GM18511 (cell line): ENCODE measurements at regions not wholly inside any gene's neighbourhood (a gene's known extent, or its start where the extent isn't known, plus 50 kb on each side); places are given as distances from the start of the nearest gene placed in this dataset.

ENCODE experiments used
- ATAC-seq: cut with Tn5 transposase; IDR thresholded peaks from one replicate; pipeline ENCODE4 v1.9.1; 2021; ENCODE audit warnings: mild to moderate bottlenecking, moderate library complexity; ENCODE audit not compliant: unreplicated experiment

DNA sequence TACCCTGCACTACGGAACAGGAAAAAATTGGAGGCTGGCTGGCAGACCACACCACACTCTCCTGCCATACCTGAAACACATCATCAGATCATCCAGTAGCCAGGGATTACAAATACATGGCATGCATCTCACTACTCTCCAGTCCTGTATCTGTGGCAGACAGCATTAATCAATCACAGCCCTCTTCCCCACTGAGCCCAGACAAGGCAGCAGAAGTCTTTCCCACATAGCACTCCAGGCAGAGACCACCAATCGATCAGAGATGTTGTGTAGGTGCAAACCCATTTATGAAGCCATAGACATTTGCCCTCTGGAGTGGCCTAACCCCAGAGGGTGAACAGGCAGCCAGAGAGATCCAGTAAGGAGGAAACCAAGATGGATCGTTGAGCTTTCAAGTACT is 410.9 kb upstream of the PROK2 start:
- no peak for ATAC-seq

DNA sequence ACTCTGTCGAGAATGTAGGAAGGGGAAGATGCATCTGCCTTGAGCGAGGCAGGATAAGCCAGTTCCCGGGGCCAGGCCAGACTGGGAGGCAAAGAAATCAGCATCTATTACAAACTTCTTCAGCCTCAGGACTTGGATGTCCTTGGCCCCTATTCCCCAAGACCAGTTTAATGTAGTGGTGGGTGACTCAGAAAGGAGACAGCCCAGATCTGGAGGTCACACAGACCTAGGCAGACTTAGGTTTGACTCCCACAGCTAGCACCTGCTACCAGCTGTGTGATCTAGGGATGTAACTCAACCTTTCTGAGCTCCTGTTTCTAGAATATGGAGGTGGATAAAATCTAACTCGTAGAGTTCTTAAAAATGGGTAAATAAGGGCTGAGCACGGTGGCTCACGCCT is 409.5 kb upstream of the PROK2 start:
- no peak for ATAC-seq

DNA sequence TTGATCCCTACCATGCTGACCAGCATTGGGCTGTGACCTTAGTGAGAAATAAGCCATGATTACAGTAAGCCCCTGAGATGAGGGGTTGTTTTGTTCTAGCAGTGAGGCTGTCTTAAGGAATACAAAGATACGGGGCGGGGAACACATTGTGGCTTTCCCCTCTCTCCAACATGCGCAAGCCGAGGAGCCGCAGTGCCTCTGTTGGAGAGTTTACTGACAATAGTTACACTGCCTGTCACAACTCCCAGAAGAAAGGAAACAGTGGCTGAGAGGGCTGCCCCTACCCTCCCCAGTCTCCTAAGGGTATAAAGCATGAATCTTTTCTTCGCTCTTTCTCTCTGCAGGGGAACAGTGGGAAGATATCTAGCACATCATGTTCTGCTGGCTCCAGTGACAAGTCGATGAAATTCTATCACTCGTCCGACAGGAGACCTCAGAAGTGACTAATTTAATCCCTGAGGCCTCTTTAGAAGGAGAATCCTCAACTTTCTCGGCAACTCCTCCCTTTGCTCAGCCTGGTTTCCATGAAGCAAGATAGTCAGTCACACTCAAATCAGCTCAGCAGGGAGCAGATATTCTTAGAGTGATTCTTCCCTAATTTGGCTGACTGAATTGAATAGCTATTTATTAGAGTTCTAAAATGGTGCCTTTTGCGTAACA is 409.0 kb upstream of the PROK2 start:
- no peak for ATAC-seq

DNA sequence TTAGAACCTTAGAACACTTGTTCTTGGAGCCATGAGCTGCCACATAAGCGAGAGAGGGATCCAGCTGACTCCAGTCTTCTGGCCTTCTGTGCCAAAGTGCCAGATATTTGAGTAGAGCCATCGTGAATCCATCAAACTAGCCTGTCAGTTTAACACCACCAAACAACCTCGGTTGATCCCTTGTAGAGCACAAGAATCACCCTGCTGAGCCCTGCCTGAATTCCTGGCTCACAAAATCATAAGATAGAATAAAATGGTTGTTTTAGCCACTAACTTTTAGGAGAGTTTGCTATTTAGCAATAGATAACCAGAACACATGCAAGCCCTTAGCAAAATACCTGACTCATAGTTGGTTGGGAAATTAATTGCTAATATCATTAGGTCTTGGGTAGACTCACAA is 407.6 kb upstream of the PROK2 start:
- no peak for ATAC-seq

DNA sequence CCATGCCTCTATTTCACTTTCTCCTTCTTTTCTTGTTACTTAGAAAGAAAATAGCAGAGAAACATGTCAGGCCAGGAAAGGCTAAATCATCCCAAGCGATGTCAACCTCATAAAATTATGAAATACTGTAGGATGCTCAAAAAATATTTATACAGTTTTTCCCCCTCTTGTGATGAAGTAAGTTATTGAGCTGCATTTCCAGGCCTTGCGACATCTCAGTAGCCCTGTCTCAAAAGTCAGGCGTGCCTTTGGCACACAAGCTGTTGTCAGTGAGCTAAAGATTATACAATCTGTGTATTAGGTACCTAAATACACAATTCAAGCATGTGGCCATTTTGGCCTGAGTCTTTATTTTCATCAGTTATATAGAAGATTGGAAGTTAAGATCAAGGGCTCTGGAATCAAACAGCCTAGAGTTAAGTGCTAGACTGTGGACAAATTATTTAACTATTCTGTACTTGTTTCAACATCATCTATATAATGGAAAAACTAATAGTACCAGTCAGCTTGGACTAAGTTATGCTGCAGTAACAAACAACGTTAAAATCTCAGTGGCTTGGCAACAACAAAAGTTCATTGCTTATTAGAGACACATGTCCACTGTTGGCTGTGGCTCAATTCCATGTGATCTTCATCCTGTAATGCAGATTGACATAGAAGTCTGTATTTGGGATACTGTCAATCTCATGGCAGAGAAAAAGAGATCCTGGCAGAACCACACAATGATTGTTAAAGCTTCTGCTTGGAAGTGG is 406.4 kb upstream of the PROK2 start:
- ATAC-seq, result no peak

DNA sequence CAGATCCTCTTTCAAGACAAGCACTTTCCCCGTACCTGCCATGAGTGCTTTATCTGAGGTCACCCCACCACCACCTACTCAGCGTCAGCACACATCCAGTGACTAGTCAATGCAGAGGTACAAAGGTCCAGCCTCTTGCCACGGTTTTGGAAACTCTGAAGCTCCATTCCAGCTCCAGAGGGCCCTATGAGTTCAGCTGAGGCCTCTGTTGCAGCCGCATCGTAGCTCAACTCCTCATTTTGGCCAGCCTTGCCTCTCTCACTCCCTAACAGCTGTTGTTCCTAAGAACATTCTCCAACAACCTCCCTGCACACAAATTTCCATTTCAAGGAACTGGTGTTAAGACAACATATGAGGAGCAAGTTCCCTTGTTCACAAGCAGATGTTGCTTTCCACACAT is 405.1 kb upstream of the PROK2 start:
- no peak for ATAC-seq

DNA sequence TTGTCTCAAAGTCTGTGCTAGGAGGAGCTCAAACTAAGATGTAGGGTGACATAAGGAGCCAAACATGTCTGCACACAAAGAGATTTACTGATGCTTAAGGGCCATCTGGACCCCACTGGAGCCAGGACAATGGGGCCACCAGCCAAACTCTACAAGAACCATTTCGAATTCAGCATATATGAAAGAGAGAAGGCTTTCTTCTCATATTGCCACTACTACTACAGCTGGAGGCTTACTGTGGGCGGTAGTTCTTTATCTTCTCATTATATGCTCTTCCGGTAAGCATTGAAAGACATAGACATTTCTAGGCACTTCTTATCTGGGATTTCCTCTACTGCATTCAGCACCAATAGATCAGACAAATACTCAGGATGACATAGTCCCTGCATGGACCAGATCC is 404.4 kb upstream of the PROK2 start:
- ATAC-seq, result no peak

DNA sequence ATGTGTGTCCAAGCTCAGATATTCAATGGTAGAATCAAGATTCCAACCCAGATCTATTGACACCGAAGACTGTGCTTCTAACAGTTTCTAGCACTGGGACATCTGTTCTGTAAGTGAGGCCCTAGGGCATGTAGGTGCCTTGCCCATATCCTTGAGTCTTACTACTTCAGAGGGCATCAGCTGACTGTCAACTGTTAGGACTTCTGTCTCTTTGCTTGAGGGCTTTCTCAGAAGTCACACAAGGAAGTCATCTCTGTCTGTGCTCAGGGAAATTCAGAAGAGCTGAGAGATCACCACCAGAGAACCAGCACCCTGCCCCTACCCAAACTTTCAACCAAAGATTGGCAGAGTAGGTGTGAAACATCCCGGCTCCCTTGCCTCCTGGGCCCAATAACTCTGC is 403.6 kb upstream of the PROK2 start:
- no peak for ATAC-seq

DNA sequence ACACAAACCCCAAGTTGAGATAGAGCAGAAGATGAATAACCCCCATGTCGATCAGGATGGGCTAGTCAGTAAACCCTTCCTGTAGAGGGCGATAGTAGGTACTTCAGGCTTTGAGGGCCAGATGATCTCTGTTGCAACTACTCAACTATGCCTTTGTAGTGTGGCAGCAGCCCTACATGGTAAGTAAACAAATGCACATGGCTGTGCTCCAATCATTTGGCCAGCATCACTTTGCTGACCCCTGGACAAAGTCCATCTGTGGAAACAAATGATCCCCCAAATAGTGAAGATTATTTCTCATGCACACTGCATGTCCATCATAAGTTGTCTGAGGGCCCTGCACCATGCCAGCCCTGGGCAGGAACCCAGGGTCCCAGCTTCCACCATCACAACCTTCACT is 402.2 kb upstream of the PROK2 start:
- ATAC-seq, result no peak

DNA sequence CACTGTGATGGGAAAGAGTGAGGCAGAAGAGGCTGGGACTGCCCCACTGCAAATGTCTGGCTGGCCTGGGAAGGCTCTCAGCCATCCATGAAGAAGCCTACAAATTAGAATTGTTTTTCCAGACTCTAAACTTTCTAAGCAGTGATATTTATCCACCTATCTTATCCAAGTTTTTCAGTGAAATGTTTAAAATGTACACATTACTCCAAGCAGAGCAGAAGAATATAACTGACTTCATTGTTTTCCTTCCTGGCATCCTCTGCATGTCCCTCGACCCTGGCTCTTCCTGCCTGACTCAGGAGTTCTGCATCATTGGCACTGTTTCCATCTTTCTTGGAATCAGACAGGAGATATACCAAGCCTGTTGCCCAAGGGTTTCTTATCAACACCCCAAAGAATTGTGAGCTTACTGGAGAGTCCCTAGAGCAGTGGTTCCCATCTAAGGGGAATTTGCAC is 401.5 kb upstream of the PROK2 start:
- no peak for ATAC-seq

DNA sequence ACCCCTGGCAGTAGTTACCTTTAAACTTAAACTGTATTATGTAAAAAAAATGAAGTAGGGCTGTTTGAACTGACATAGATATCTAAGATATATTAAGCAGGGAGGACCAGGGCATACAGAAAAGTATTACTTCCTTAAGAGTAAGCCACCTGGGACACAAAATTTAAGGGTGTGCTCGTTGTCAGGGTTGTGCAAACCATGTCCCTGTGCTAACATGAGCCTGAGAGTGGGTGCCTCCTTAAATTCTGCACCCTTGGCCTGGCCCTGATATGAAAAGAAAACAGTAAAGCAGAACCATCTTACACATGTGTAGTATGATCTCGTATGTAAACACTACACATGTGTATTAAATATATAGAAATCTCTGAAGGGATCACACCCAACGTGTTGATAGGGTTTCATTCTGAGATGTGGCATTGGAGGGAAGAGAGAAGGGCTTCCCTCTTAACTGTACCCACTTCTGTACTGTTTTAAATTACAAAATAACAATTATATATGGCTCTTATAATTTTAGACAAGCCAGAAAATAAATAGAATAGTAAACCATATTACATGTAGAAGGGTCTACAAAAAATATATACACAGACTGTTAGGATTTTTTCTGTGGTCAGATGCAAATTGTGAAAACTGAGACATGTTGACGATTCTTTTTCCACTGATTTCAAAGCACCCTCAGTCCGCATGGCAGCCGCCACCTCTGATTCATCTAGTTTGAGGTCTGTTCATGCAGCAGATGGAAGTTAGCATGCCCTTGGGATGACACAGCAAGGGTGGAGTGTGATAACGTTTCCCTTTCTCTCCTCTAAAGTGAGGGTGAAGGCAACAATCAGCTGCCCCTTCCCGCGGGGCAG is 400.8 kb upstream of the PROK2 start:
- ATAC-seq, result peak; percentile 65

DNA sequence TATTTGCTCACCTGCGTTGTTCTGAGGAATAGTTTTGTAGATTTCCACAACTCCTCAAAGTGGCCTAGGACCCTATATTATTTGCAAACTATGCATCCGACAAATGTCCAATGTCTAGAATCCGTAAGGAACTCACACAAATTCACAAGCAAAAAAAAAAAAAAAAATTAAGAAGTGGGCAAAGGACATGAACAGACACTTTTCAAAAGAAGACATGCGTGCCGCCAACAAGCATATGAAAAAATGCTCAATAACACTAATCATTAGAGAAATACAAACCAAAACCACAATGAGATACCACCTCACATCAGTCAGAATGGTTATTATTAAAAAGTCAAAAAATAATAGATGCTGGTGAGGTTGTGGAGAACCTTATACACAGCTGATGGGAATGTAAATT is 398.5 kb upstream of the PROK2 start:
- no peak for ATAC-seq

DNA sequence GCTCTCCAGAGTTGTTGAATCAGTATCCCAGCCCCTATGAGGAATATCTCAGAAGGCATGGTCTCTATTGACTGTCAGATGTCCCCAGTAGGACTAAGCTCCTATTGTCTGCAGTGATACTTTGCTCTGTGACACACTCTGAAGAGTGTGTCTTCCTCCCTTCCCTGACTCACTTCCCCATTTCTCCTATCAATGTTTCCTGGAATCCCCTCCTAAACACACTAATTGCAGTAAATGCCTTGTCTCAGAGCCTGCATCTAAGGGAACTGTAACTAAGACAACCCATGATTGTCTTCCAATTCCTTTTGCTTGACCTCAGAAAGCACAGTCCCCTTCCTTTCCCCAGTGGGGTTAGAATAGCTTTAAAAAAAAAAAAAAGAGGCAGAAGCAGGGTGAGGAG is 397.3 kb upstream of the PROK2 start:
- no peak for ATAC-seq

DNA sequence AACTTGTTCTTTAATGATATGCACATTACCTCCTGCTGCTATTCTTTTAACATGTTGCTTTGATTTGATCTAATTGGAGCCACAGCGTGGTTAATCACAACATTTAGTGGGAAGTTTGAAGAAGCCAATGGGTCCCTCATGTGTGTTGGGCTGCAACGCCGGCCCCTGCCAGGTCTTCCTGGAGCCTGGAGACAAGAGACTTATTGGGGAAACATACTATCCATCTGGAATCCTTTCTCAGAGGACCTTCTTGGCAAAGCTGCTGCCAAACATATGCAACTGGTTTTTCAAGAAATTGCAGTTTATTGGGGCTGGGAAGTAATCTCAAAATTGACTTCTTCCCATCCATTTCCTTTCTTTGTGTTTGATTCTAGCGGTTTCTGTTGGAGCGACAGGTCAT is 396.3 kb upstream of the PROK2 start:
- no peak for ATAC-seq

DNA sequence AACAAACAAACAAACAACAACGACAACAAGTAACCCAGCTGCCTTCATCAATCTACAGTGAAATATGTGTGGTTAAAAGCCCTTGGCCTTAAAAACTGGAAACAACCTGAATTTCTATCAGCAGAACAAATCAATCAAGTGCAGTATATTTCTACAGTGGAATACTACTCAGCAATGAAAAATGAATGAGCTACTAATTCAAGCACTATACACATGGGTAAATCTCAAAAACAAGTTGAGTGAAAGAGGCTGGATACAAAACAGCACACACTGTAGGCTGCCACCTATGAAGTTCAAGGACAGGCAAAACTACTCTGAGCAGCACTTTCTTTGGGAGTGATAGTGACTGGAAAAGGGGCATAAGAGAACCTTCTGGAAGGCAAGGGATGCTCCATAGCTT is 395.5 kb upstream of the PROK2 start:
- ATAC-seq, result no peak

DNA sequence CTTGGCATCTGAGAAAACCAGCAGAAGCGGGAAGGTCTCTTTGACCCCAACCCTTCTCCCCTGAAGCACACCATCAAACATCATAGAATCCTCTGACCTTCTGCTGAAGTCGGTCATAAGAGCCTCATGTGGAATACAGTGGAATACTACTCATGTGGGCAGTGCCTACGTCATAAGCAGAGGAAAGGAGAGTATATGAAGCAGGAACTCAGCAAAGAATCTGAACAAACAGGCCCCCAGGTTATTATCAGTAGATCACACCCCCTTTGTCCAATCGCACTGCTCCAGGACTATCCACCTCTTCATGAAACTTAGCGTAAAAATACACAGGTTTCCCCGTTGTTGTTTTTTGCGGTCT is 394.1 kb upstream of the PROK2 start:
- ATAC-seq, result no peak

DNA sequence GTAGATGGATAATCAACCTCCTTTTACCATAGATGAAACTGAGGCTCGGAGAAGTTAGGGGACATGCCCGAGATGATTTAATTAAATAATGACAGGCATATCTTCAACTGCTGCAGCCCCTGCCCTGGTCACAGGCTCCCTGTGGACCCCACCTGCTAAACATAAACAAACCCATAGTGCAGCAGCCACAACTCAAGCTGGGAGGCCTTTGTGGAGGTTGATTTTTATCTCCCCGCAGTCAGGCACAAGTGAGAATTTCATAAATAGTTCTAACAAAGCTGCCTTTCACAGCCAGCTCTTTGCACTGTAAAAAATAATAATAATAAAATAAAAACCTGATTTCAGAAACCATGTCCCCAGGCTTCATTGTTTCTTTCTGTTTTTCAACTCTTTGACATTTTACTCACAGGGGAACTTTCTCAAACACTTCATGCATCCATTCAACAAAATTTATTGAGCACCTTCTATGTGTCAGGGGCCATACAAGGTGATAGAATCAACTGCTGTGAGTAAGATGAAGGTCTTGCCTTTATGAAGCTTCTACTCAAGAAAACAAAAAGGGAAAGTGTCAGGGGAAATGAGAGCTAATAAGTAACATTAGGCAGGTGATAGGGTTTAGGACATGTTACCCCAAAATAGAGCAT is 393.6 kb upstream of the PROK2 start:
- no peak for ATAC-seq

DNA sequence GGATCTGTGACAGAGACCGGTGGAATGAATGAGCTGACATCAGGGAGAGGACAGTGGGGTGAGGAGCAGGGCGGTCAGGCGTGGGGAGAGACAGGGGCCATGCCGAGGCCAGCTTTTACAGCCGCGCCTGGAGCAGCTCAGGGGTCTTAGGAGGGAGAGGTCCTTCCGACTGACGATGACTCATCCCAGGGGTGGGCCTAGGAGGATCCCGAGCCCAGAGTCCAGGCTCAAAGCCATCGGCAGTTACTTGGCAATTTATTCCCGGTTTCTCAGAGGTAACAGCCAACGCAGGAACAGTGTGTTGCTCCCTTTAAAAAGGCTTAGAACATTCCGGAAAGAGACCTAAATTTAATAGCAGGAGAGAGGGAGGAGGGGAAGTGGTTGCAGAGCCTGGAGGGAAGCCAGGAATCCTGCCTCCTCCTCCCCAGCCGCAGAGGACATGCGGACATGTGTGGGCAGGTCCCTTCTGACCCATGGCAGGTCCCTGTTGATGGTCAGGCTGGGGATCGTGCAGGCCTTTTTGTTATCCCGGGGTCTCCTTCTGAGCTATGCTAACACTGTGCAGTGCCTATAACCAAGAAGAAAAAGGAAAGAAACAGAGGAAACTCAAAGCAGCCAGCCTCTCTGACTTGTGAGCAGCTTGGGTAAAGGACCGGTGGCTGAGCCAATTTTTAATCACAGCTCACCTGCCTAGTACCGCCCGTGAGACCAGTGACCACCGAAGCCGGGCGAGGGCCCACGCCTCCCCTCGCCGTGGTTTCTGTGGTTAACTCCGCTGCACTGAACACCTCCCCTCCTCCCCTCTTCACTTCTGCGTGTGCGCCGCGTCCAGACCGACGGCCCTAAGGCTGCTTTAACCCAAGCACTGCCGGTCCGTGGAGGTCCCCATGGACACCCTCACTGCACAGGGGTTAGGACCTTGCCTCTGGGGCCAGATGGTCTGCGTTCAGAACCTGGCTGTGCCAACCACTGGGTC is 392.4 kb upstream of the PROK2 start:
- ATAC-seq, result peak; percentile 47

DNA sequence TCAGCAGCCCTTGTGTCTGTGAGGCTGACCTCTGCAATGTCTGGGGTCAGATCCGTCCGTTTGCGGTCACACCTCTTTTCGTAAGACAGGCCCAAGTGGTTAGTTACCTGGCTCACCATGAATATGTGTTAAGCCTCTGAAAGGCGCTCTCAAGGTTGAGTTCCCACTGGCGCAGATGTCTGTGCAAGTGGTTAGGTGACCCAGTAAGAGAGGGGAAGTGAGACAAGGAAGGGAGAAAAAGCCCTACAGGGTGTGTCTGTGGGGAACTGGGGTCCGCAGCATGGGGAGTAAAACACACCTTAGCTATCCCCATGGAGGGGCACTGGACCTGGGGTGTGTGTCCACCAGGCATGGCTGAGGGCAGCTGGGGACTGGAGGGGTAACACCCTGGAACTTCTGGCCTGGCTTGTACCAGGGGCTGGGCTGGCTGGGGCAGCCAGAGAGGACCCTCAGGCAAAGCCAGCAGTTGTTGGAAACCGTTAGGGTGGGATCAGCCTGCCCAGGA is 391.6 kb upstream of the PROK2 start:
- peak; percentile 91 for ATAC-seq

DNA sequence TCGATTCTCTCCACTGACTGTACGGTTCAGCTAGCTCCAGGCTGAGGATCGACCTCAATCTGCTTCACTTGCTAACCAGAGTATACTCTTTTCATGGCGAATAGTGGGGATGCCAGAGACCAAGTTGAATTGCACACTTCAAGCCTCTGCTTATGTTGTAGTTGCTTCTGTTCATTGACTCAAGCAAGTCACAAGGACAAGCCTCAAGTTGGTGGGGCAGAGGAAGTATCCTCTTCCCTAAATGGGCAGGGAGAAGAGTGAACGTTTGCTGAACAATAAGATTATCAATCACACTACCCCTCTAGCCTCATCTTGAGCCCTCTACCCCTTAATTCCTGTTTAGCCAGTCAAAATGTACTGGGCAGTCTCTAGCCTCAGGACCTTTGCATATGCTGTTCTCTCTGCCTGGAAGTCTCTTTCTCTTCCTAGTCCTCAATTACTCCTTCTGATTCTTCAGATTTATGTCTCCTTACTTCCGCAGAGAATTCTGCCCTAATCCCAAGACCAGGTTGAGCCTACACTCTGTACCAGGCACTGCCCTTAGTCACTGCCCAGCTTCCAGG is 390.4 kb upstream of the PROK2 start:
- ATAC-seq, result no peak
